Lung (tissue), 11 donors: ENCODE measurements at regions not wholly inside any gene's neighbourhood (a gene's known extent, or its start where the extent isn't known, plus 50 kb on each side); places are given as distances from the start of the nearest gene placed in this dataset.

Source experiments
- ATAC-seq: fragments of 200-7000 bp; cut with Tn5 transposase; one replicate; pipeline ENCODE4 v1.9.1; 2020; ENCODE audit warnings: moderate number of reproducible peaks; ENCODE audit not compliant: insufficient read depth, low FRiP score
- DNase-seq, 3 donors: peaks; one replicate each; pipeline ENCODE4 v3.0.0-alpha.2; 2013 to 2017
- H3K27ac ChIP-seq, 2 donors: one replicate each; pipeline ENCODE4 v1.5.1; 2013; ENCODE audit warnings: mild to moderate bottlenecking in 2 of 2, moderate library complexity in 2 of 2, control low read depth in 1 of 2, inconsistent platforms in 1 of 2, low read depth in 1 of 2, low read length in 1 of 2
- H3K27me3 ChIP-seq, 3 donors: one replicate each; pipeline ENCODE4 v1.5.1; 2013; ENCODE audit warnings: low read length in 2 of 3; ENCODE audit not compliant: control insufficient read depth in 3 of 3, insufficient read depth in 3 of 3
- H3K36me3 ChIP-seq, 4 donors: one replicate each; pipeline ENCODE4 v1.5.1; 2013; ENCODE audit warnings: low read length in 4 of 4, mild to moderate bottlenecking in 1 of 4, moderate library complexity in 1 of 4; ENCODE audit not compliant: control insufficient read depth in 4 of 4, insufficient read depth in 4 of 4
- H3K4me1 ChIP-seq, 5 donors: one replicate each; pipeline ENCODE4 v1.5.1; 2013; ENCODE audit warnings: low read length in 5 of 5, mild to moderate bottlenecking in 2 of 5, moderate library complexity in 1 of 5; ENCODE audit not compliant: control insufficient read depth in 5 of 5, insufficient read depth in 5 of 5
- H3K4me3 ChIP-seq: one replicate; pipeline ENCODE4 v1.5.1; 2013; ENCODE audit warnings: mild to moderate bottlenecking, control low read depth, moderate library complexity
- H3K9ac ChIP-seq, 2 donors: one replicate each; pipeline ENCODE4 v1.5.1; 2013; ENCODE audit warnings: low read length in 2 of 2, control low read depth in 1 of 2; ENCODE audit not compliant: insufficient read depth in 1 of 2
- H3K9me3 ChIP-seq, 4 donors: one replicate each; pipeline ENCODE4 v1.5.1; 2013; ENCODE audit warnings: low read length in 3 of 4, mild to moderate bottlenecking in 1 of 4, moderate library complexity in 1 of 4; ENCODE audit not compliant: control insufficient read depth in 4 of 4, insufficient read depth in 3 of 4
- CTCF ChIP-seq: IDR thresholded peaks from 2 replicates; pipeline ENCODE4 v1.5.1; 2012; ENCODE audit warnings: mild to moderate bottlenecking; ENCODE audit errors: control extremely low read depth, extremely low read depth
- WGBS, 2 donors: extraction: QIAGEN DNeasy Blood & Tissue Kit; methylation state at CpG; one replicate each; pipeline ENCODE4 v1.1.7; 2013; 5-methylcytosine and 5-hydroxymethylcytosine counted together
- donor health status: control.
- donor health status: control.
- donor health status: Bipolar disorder and iron deficiency.
- donor health status: healthy.
- donor health status: DM: yes; HTN: yes; CAD: no.

DNA sequence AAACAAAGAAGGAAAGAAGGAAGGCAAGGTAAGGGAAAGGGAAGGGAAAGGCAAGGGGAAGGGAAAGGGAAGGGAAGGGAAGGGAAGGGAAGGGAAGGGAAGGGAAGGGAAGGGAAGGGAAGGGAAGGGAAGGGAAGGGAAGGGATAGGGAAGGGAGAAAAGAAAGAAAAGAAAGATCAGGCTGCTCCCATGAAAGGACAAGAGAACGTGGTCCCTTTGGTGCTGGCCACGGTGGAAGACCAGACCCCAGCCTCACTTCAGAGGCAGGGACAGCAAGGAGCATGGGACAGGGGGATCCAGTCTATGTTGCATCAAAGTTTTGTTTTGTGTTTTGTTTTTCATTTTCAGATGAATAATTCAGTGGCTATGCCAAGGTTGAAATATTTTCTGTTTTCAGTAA is 111.4 kb upstream of the IGF1R start:
- 91% methylated on average over 2 of the region's 2 CpGs for WGBS, 2 donors
- DNase-seq, result no peak
- Histone ChIP-seq H3K9me3 (peaks cover 0 to 2% (median 0%) of the 10 kb centered on the region in 4 donors), H3K27ac (no peak overlapping the region), H3K4me1 (no peaks in the 10 kb centered on the region), H3K27me3 (no peaks in the 10 kb centered on the region), H3K36me3 (no peaks in the 10 kb centered on the region), H3K4me3 (no peak overlapping the region), H3K9ac (no peak overlapping the region)
- no peak for TF ChIP-seq CTCF
- ATAC-seq, result no peak

DNA sequence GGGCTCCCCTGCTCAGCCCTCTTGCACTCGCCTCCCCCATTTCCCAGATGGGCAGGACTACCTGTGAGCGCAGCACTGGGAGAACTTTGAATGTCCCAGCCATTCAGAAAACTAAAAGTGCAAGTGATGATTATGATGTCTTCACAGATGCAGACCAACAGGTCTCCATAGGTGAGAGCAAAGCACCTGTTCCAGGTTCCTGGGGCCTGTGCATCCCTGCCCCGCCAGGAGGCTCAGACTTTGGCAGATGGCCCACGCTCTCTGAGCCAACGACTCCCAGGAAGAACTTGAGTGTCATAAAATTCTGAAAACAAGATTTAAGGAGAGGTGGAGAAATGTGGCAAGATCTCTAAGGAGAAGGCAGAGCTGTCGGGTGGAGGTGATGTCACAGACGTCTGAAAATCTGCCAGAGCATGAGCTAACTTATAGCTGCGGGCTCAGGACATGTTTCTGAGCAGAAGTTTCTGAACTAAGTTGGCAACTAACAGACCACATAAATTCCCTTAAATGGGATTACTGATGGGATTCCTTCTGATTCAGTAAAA is 110.8 kb upstream of the IGF1R start:
- Histone ChIP-seq H3K27me3 (no peaks in the 10 kb centered on the region), H3K4me1 (no peaks in the 10 kb centered on the region), H3K4me3 (no peak overlapping the region), H3K9ac (no peak overlapping the region), H3K27ac (no peak overlapping the region), H3K9me3 (peaks cover 0 to 2% (median 0%) of the 10 kb centered on the region in 4 donors), H3K36me3 (no peaks in the 10 kb centered on the region)
- DNase-seq, result no peak
- ATAC-seq, result no peak
- 65 to 76% methylated on average over 8 of the region's 8 CpGs for WGBS, 2 donors
- TF ChIP-seq CTCF, result no peak

DNA sequence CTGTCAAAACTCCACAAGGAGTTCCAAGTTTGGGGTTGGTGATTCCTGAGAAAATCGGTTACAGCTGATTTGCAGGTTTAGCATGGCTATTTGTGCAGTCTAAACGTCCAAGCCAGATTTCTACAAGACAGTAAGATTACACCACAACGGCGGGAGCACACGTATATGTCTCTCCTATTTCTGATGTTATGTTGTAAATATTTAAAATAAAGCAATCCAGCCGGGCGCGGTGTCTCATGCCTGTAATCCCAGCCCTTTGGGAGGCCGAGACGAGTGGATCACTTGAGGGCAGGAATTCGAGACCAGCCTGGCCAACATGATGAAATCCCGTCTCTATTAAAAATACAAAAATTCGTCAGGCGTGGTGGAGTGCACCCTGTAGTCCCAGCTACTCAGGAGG is 106.8 kb upstream of the IGF1R start:
- no peak overlapping the region for H3K27ac ChIP-seq
- H3K27me3 ChIP-seq, result peaks cover 0 to 3% (median 0%) of the 10 kb centered on the region in 3 donors
- no peak overlapping the region for H3K4me3 ChIP-seq
- TF ChIP-seq CTCF, result no peak
- H3K36me3 ChIP-seq, result no peaks in the 10 kb centered on the region
- H3K9ac ChIP-seq, result no peak overlapping the region
- H3K9me3 ChIP-seq, result peaks cover 0 to 2% (median 0%) of the 10 kb centered on the region in 4 donors
- 83 to 86% methylated on average over 14 of the region's 14 CpGs for WGBS, 2 donors
- ATAC-seq, result no peak
- DNase-seq, result no peak
- H3K4me1 ChIP-seq, result no peaks in the 10 kb centered on the region

- no peak for TF ChIP-seq CTCF
- Histone ChIP-seq H3K27ac (no peak overlapping the region), H3K27me3 (peaks cover 0 to 3% (median 0%) of the 10 kb centered on the region in 3 donors), H3K36me3 (no peaks in the 10 kb centered on the region), H3K4me3 (no peak overlapping the region), H3K4me1 (peaks cover 0 to 8% (median 6%) of the 10 kb centered on the region in 5 donors), H3K9ac (no peak overlapping the region), H3K9me3 (peaks cover 0 to 2% (median 0%) of the 10 kb centered on the region in 4 donors)
- peak in 2 of 3 donors; percentile 43 to 55 for DNase-seq
- ATAC-seq, result no peak
- 67 to 83% methylated on average over 1 of the region's 1 CpG for WGBS, 2 donors
Observed at GRCh38 chr15:98543237-98543636, 105.1 kb upstream of the IGF1R start.
